HG02588 (cell line): ENCODE measurements at regions not wholly inside any gene's neighbourhood (a gene's known extent, or its start where the extent isn't known, plus 50 kb on each side); places are given as distances from the start of the nearest gene placed in this dataset.
A peak's percentile ranks its signal among the peaks of the same experiment; 100 is the strongest.
"Not testable (repeated sequence)": the region's sequence is repeated elsewhere in the genome, so short reads cannot be mapped to it uniquely, and the experiment has no call there.

Experiments used
- ATAC-seq: cut with Tn5 transposase; IDR thresholded peaks from one replicate; pipeline ENCODE4 v1.9.1; 2021; ENCODE audit warnings: mild to moderate bottlenecking, moderate library complexity; ENCODE audit not compliant: unreplicated experiment

- not testable (repeated sequence) for ATAC-seq
Observed at GRCh38 chr4:145255311-145255710, 74.9 kb upstream of the OTUD4 start.

GRCh38 chr4:145252190-145252589, 71.8 kb upstream of the OTUD4 start:
- no peak for ATAC-seq

GRCh38 chr4:145251391-145251790, 71.0 kb upstream of the OTUD4 start:
- ATAC-seq, result no peak

- ATAC-seq, result no peak
Observed at GRCh38 chr4:145248971-145249370, 68.6 kb upstream of the OTUD4 start.

- no peak for ATAC-seq
Observed at GRCh38 chr4:145248502-145248901, 68.1 kb upstream of the OTUD4 start.

- peak; percentile 98 for ATAC-seq
Observed at GRCh38 chr4:145234091-145234706, 53.8 kb upstream of the OTUD4 start.

GRCh38 chr4:145231906-145232700, 51.7 kb upstream of the OTUD4 start:
- ATAC-seq, result no peak

GRCh38 chr4:145230726-145231125, 50.3 kb upstream of the OTUD4 start:
- ATAC-seq, result no peak
